ENCODE measurements at regions not wholly inside any gene's neighbourhood (a gene's known extent, or its start where the extent isn't known, plus 50 kb on each side); places are given as distances from the start of the nearest gene placed in this dataset.

GRCh38 chr2:220795705-220796104 is 776.4 kb downstream of the EPHA4 start:
- TF ChIP-seq CTCF (IDR thresholded peaks at IDR 0.05) (no peak), ZFX (IDR thresholded peaks at IDR 0.05; ENCODE audit: borderline replicate concordance) (no peak)

Data from 22Rv1 (cell line).